NCI-H1436 treated with DMSO at 0.1 percent for 48 hours (cell line): ENCODE measurements at regions not wholly inside any gene's neighbourhood (a gene's known extent, or its start where the extent isn't known, plus 50 kb on each side); places are given as distances from the start of the nearest gene placed in this dataset.
A peak's percentile ranks its signal among the peaks of the same experiment; 100 is the strongest.
"Not testable (repeated sequence)": the region's sequence is repeated elsewhere in the genome, so short reads cannot be mapped to it uniquely, and the experiment has no call there.

Experiments
- DNase-seq: peaks from one replicate; lab custom pipeline; 2025; lab: John Stamatoyannopoulos, UW

GRCh38 chr9:108281696-108282095 lies 574.1 kb downstream of the ACTL7B start:
- no peak for DNase-seq

- no peak for DNase-seq
Measured at GRCh38 chr9:108278341-108278740, 577.4 kb downstream of the ACTL7B start.

- DNase-seq, result no peak
Measured at GRCh38 chr9:108277216-108277615, 578.6 kb downstream of the ACTL7B start.

GRCh38 chr9:108275906-108276305 lies 579.9 kb downstream of the ACTL7B start:
- no peak for DNase-seq

- no peak for DNase-seq
Measured at GRCh38 chr9:108274971-108275370, 580.8 kb downstream of the ACTL7B start.

GRCh38 chr9:108273988-108274387 lies 581.8 kb downstream of the ACTL7B start:
- no peak for DNase-seq

- DNase-seq, result no peak
Measured at GRCh38 chr9:108272349-108272899, 583.4 kb downstream of the ACTL7B start.

- DNase-seq, result peak; percentile 95
Measured at GRCh38 chr9:108271646-108272348, 584.0 kb downstream of the ACTL7B start.

GRCh38 chr9:108271236-108271635 lies 584.5 kb downstream of the ACTL7B start:
- DNase-seq, result no peak

GRCh38 chr9:108270561-108270960 lies 585.2 kb downstream of the ACTL7B start:
- DNase-seq, result no peak

GRCh38 chr9:108270051-108270450 lies 585.7 kb downstream of the ACTL7B start:
- no peak for DNase-seq

GRCh38 chr9:108269371-108269770 lies 586.4 kb downstream of the ACTL7B start:
- no peak for DNase-seq

GRCh38 chr9:108265065-108265464 lies 590.7 kb downstream of the ACTL7B start:
- no peak for DNase-seq

GRCh38 chr9:108264093-108264492 lies 591.7 kb downstream of the ACTL7B start:
- DNase-seq, result no peak

- no peak for DNase-seq
Measured at GRCh38 chr9:108262836-108263235, 593.0 kb downstream of the ACTL7B start.

- DNase-seq, result no peak
Measured at GRCh38 chr9:108259917-108260675, 595.7 kb downstream of the ACTL7B start.

- no peak for DNase-seq
Measured at GRCh38 chr9:108258640-108259039, 597.1 kb downstream of the ACTL7B start.

GRCh38 chr9:108257382-108257781 lies 598.4 kb downstream of the ACTL7B start:
- DNase-seq, result no peak

- DNase-seq, result no peak
Measured at GRCh38 chr9:108254236-108254635, 601.5 kb downstream of the ACTL7B start.

- not testable (repeated sequence) for DNase-seq
Measured at GRCh38 chr9:108247391-108247790, 608.4 kb downstream of the ACTL7B start.

- no peak for DNase-seq
Measured at GRCh38 chr9:108245901-108246300, 609.9 kb downstream of the ACTL7B start.

- DNase-seq, result no peak
Measured at GRCh38 chr9:108245331-108245730, 610.5 kb downstream of the ACTL7B start.

GRCh38 chr9:108244686-108245085 lies 611.1 kb downstream of the ACTL7B start:
- no peak for DNase-seq
